ENCODE measurements at regions not wholly inside any gene's neighbourhood (a gene's known extent, or its start where the extent isn't known, plus 50 kb on each side); places are given as distances from the start of the nearest gene placed in this dataset.
"Not testable (repeated sequence)": the region's sequence is repeated elsewhere in the genome, so short reads cannot be mapped to it uniquely, and the experiment has no call there.

DNA sequence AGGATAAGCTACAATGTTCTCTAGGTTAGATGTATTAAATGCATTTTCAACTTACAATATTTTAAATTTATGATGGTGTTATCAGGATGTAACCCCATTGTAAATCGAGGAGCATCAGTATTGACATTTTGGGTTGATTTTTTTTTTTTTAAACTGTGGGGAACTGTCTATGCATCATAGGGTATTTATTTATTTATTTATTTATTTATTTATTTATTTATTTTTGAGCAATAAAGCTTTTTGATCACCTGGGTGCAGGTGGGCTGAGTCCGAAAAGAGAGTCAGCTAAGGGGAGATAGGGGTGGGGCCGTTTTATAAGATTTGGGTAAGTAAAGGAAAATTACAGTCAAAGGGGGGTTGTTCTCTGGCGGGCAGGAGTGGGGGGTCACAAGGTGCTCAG lies 367.5 kb downstream of the OXSM start:
- not testable (repeated sequence) for TF ChIP-seq EZH2 (IDR thresholded peaks at IDR 0.05; ENCODE audit: low read length); CTCF (optimal IDR thresholded peaks at IDR 0.05 in 1 of 3, IDR thresholded peaks at IDR 0.05 in 1 of 3, conservative IDR thresholded peaks at IDR 0.05 in 1 of 3; ENCODE audit: extremely low read depth in 1 of 3, insufficient read depth in 2 of 3, low read length in 3 of 3)

Data from keratinocyte (primary cell).